BLaER1 treated with 17β-estradiol and CSF1 and Interleukin-3, amounts not matched to agents 10 nM and 100 nM (cell line): ENCODE measurements at regions not wholly inside any gene's neighbourhood (a gene's known extent, or its start where the extent isn't known, plus 50 kb on each side); places are given as distances from the start of the nearest gene placed in this dataset.

Source experiments
- H3K27ac ChIP-seq, 11 experiments: shearing (Covaris generic); formaldehyde crosslinking; 2 replicates each; pipeline ENCODE4 v1.8.1; 2022
- H3K27me3 ChIP-seq, 11 experiments: shearing (Covaris generic); formaldehyde crosslinking; 2 replicates each; pipeline ENCODE4 v1.8.1; 2022
- H3K36me3 ChIP-seq, 11 experiments: shearing (Covaris generic); formaldehyde crosslinking; 2 replicates each; pipeline ENCODE4 v1.8.1; 2022
- H3K4me1 ChIP-seq, 10 experiments: shearing (Covaris generic); formaldehyde crosslinking; 2 replicates each; pipeline ENCODE4 v1.8.1; 2022
- H3K4me2 ChIP-seq, 11 experiments: shearing (Covaris generic); formaldehyde crosslinking; 2 replicates each; pipeline ENCODE4 v1.8.1; 2022
- H3K4me3 ChIP-seq, 10 experiments: shearing (Covaris generic); formaldehyde crosslinking; 2 replicates each; pipeline ENCODE4 v1.8.1; 2022
- H3K9ac ChIP-seq, 11 experiments: shearing (Covaris generic); formaldehyde crosslinking; 2 replicates each; pipeline ENCODE4 v1.8.1; 2022
- H3K9me3 ChIP-seq, 11 experiments: shearing (Covaris generic); formaldehyde crosslinking; replicated peaks in 1 of 11; 2 replicates each; pipeline ENCODE4 v1.8.1; 2022
- H4K20me1 ChIP-seq, 11 experiments: shearing (Covaris generic); formaldehyde crosslinking; 2 replicates each; pipeline ENCODE4 v1.8.1; 2022
- Cebpa-rat ChIP-seq, 11 experiments: shearing (Covaris generic); IDR thresholded peaks; 2 replicates each; pipeline ENCODE4 v1.8.1; 2022

DNA sequence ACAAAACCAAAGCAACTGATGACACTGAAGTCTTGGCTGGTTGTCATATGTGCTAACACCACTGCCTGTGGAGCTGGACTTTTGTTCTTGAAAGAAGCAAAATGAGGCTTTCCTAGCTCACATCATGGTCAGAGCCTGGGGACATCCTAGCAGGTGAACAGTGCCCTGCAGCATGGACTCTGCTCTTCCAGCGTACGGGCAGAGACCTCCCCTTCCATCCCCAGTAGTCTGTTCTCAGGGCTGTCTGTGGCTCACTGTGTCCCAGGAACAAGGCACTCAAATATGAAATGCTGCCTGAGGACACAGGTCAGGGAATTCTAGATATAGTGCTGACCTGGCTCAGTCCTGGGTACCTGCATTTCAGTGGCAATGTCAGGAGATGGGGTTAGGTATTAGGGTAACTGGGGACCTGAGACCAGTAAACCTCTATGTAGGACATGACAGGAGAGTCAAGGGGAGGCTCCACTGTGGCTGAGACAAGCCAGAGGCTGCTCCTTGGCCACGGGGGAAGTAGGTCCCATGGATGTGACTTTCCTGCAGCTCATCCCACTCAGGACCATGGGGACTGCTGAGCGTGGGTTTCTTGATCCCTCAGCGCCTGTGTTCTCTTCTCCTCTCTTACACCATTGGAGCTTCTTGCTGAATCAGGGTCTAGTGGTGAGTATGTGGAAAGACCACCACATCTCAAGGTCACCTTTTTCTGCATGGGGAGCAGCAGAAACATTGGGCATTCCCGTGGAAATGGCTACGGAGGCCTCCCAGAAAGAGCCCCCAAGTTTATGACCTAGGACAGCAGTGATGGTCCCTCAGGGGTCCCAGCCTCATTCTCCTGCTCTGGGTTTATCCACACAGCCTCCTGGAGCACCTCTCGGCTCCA, 80.1 kb downstream of the ZNF280B start:
- H3K9me3 ChIP-seq: no peaks in the 10 kb centered on the region; a peak in 1 of 22 replicates
- peaks cover 0 to 77% (median 63%) of the 10 kb centered on the region in 10 experiments; a peak in 15 of 20 replicates for H3K4me1 ChIP-seq
- no peak overlapping the region for H3K4me2 ChIP-seq
- no peak overlapping the region for H3K4me3 ChIP-seq
- H3K9ac ChIP-seq: no peak overlapping the region
- H3K36me3 ChIP-seq: no peaks in the 10 kb centered on the region
- no peaks in the 10 kb centered on the region for H4K20me1 ChIP-seq
- no peaks in the 10 kb centered on the region for H3K27me3 ChIP-seq
- H3K27ac ChIP-seq: no peak overlapping the region
- TF ChIP-seq Cebpa-rat (IDR thresholded peaks at IDR 0.05): no peak

DNA sequence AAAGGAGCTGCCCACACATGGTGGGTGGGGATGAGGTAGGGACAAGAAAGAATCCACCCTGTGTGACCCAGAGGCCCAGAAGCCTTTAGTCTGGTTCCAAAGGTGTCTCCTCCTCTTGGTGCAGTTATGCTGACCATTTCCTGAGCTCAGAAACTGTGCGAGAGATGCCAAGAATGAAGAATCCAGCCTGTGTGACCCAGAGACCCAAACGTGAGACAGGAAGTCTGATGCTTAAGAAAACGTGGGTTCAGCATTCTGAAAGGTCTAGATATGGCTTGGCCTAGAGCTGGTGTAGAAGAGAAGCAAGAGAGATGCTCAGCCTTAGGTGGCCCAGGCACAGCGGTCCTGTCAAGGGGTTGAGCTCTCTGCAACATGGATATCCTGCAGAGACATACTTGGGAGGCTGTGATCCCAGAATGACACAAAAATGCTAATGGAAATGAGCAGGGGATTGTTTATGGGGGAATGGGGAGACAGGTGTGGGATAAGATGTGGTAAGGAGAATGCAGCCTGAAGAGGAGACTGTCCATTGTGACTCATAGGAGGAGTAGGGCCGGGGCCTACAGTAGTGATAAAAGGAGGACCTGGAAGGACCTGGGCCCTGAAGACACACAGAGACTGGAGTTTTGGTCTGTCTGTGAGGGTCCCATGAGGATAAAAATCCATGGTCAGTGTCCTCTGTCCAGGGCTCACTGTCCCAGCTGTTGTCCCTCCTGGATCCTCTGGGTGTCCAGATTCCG, 79.0 kb downstream of the ZNF280B start:
- no peak overlapping the region for H3K9ac ChIP-seq
- peaks cover 5 to 11% (median 9%) of the 10 kb centered on the region in 11 experiments; a peak in 19 of 22 replicates for H3K9me3 ChIP-seq
- no peak for TF ChIP-seq Cebpa-rat (IDR thresholded peaks at IDR 0.05)
- no peaks in the 10 kb centered on the region for H3K27me3 ChIP-seq
- peaks cover 0 to 66% (median 57%) of the 10 kb centered on the region in 10 experiments; a peak in 15 of 20 replicates for H3K4me1 ChIP-seq
- no peaks in the 10 kb centered on the region for H3K36me3 ChIP-seq
- H3K4me3 ChIP-seq: no peak overlapping the region
- H3K4me2 ChIP-seq: peak overlapping the region in 8 of 11 experiments; percentile 10 to 39 (median 24); a peak in 5 of 22 replicates
- H4K20me1 ChIP-seq: no peaks in the 10 kb centered on the region
- no peak overlapping the region for H3K27ac ChIP-seq

DNA sequence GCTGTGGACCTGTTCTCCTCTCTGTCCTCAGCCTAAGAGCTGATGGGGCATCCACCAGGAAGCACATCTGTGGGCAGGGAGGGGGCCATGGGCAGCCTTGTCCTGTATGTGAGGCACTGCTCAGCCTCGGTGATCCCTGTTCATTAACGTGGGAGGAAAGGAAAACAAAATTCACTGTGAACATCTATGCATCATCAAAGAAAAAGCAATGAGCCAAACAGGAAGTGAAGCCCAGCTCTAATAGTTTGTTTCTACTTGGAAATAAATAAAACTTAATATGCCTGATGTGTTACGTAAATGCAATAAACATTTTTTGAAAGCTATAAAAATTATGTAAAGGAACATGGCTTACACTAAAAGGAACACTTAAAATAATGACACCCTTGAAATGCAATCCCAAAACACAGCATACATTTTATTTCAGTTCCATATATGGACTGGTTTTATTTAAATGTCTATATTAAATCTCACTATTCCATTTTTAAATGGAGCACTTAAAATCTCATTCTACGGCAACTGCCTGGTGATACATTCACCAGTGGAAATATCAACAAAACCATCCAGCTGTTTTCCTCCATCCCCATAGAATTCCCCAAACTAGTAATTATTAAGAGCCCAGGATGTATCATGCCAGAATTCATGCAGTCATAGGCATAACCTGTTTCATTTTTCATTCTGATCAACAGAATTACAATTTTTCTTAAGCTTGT, 78.3 kb downstream of the ZNF280B start:
- Histone ChIP-seq H4K20me1 (no peaks in the 10 kb centered on the region), H3K27ac (no peak overlapping the region), H3K4me3 (no peak overlapping the region), H3K36me3 (no peaks in the 10 kb centered on the region), H3K4me1 (peaks cover 0 to 61% (median 51%) of the 10 kb centered on the region in 10 experiments; a peak in 15 of 20 replicates), H3K9ac (no peak overlapping the region), H3K9me3 (peaks cover 13 to 18% (median 16%) of the 10 kb centered on the region in 11 experiments; a peak in 21 of 22 replicates), H3K4me2 (peak overlapping the region in 8 of 11 experiments; percentile 12 to 78 (median 28); a peak in 7 of 22 replicates), H3K27me3 (no peaks in the 10 kb centered on the region)
- TF ChIP-seq Cebpa-rat (IDR thresholded peaks at IDR 0.05): no peak

DNA sequence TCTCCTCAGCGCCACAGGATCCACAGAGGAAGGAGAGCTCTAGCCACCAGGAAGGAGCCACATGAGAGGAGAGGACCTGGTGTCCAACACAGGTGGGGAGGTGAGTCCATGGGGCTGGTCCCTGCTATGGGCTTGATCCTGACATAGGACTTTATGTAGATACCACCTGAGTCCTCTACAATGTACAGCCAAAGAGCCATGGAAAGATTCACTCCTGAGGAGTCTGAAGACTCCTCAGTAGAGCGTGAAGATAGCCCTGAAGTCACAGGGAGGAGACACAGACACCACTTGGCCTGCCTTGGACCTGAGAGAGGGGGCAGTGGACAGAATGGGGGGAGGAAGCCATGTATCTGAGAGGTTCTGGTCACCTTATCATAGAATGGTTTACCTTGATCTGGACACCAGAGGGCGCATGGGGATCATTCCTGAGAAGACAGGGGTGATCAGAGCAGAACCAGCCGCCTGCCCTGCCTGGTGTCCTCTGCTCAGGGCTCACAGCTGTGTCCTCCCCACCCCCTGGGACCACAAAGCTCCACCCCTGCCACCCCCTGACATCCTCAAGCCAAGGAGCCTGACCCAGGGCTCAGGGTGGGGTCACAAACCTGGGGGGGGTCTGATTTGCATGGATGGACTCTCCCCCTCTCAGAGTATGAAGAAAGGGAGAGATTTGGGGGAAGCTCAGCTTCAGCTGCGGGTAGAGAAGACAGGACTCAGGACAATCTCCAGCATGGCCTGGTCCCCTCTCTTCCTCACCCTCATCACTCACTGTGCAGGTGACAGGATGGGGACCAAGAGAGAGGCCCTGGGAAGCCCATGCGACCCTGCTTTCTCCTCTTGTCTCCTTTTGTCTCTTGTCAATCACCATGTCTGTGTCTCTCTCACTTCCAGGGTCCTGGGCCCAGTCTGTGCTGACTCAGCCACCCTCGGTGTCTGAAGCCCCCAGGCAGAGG, 77.0 kb downstream of the ZNF280B start:
- peak overlapping the region in 2 of 11 experiments; percentile 51 to 54; a peak in 3 of 22 replicates for H3K27ac ChIP-seq
- peaks cover 24 to 30% (median 28%) of the 10 kb centered on the region in 11 experiments; a peak in 21 of 22 replicates for H3K9me3 ChIP-seq
- no peaks in the 10 kb centered on the region for H3K36me3 ChIP-seq
- H4K20me1 ChIP-seq: no peaks in the 10 kb centered on the region
- peak overlapping the region in 8 of 11 experiments; percentile 43 to 78 (median 60); a peak in 15 of 22 replicates for H3K4me2 ChIP-seq
- H3K4me1 ChIP-seq: peaks cover 0 to 48% (median 39%) of the 10 kb centered on the region in 10 experiments; a peak in 15 of 20 replicates
- TF ChIP-seq Cebpa-rat (IDR thresholded peaks at IDR 0.05): no peak
- H3K4me3 ChIP-seq: no peak overlapping the region
- H3K9ac ChIP-seq: peak overlapping the region in 1 of 11 experiments; percentile 7; a peak in 2 of 22 replicates
- H3K27me3 ChIP-seq: no peaks in the 10 kb centered on the region

GRCh38 chr22:22432479-22432878, 76.1 kb downstream of the ZNF280B start:
- Histone ChIP-seq H3K4me1 (peaks cover 0 to 39% (median 31%) of the 10 kb centered on the region in 10 experiments; a peak in 15 of 20 replicates), H3K36me3 (no peaks in the 10 kb centered on the region), H3K9me3 (peaks cover 25 to 39% (median 30%) of the 10 kb centered on the region in 11 experiments; a peak in 21 of 22 replicates), H3K27ac (0 out of 22 replicates have a peak overlapping the region, but pooled peaks of 1 of the 11 experiments have one; percentile 54), H3K27me3 (no peaks in the 10 kb centered on the region), H3K4me3 (no peak overlapping the region), H4K20me1 (no peaks in the 10 kb centered on the region), H3K9ac (peak overlapping the region in 1 of 11 experiments; percentile 37; a peak in 2 of 22 replicates), H3K4me2 (peak overlapping the region in 6 of 11 experiments; percentile 22 to 78 (median 60); a peak in 8 of 22 replicates)
- no peak for TF ChIP-seq Cebpa-rat (IDR thresholded peaks at IDR 0.05)

DNA sequence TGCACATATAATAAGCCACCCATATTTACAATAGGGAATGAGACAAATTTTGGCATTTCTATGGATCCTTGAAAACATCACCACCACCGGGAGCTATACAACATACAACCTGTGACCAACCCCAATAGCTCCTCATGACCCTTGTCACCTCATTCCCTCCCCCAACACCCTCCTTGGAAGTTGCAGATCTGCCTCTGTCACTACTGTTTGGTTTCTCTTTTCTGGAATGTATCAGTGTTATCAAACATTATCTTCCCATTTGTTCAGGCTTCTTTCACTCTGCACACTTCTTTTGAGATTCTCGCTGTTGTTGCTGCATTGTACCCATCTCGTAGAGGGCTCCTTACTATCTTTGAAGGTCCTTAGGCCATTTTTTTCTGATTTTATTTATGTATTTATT, 75.6 kb downstream of the ZNF280B start:
- Histone ChIP-seq H3K27me3 (no peaks in the 10 kb centered on the region), H4K20me1 (no peaks in the 10 kb centered on the region)
- TF ChIP-seq Cebpa-rat (IDR thresholded peaks at IDR 0.05): no peak

GRCh38 chr22:22433770-22434169, 74.8 kb downstream of the ZNF280B start:
- no peak for TF ChIP-seq Cebpa-rat (IDR thresholded peaks at IDR 0.05)
- Histone ChIP-seq H3K27ac (no peak overlapping the region), H3K36me3 (no peaks in the 10 kb centered on the region), H3K4me1 (peaks cover 0 to 36% (median 29%) of the 10 kb centered on the region in 10 experiments; a peak in 15 of 20 replicates), H3K27me3 (no peaks in the 10 kb centered on the region), H3K9me3 (peaks cover 25 to 40% (median 30%) of the 10 kb centered on the region in 11 experiments; a peak in 21 of 22 replicates), H4K20me1 (no peaks in the 10 kb centered on the region), H3K4me3 (no peak overlapping the region), H3K9ac (no peak overlapping the region), H3K4me2 (no peak overlapping the region)

More for the DNA sequence above, 75.6 kb downstream of the ZNF280B start:
- H3K4me1 ChIP-seq: peaks cover 0 to 36% (median 29%) of the 10 kb centered on the region in 10 experiments; a peak in 15 of 20 replicates
- no peak overlapping the region for H3K27ac ChIP-seq
- no peak overlapping the region for H3K4me3 ChIP-seq
- no peaks in the 10 kb centered on the region for H3K36me3 ChIP-seq
- H3K9ac ChIP-seq: no peak overlapping the region
- peaks cover 25 to 40% (median 30%) of the 10 kb centered on the region in 11 experiments; a peak in 21 of 22 replicates for H3K9me3 ChIP-seq
- no peak overlapping the region for H3K4me2 ChIP-seq
